ENCODE measurements at regions not wholly inside any gene's neighbourhood (a gene's known extent, or its start where the extent isn't known, plus 50 kb on each side); places are given as distances from the start of the nearest gene placed in this dataset.

- Histone ChIP-seq H3K27ac (peak overlapping the region; percentile 86), H3K9ac (ENCODE audit: insufficient read length) (no peak overlapping the region), H3K9me3 (ENCODE audit: low read depth, low read length) (no peaks in the 10 kb centered on the region), H3K4me3 (peak overlapping the region; percentile 15; the same call in 1 of the 2 replicates), H3K36me3 (ENCODE audit: insufficient read depth, low read length) (no peaks in the 10 kb centered on the region)
- peak; percentile 20 for DNase-seq (ENCODE audit: low read depth, low spot score)
- no peak for TF ChIP-seq POLR2AphosphoS5 (IDR thresholded peaks at IDR 0.05; ENCODE audit: borderline replicate concordance, low read depth, low read length)
- TF ChIP-seq EZH2 (IDR thresholded peaks at IDR 0.05): no peak
- TF ChIP-seq FOXP2 (optimal IDR thresholded peaks at IDR 0.05; ENCODE audit: control extremely low read depth, extremely low read length, insufficient read depth): no peak
Observed at GRCh38 chr2:234427081-234428061, 69.5 kb downstream of the ARL4C start.

- Histone ChIP-seq H3K27ac (no peak overlapping the region), H3K36me3 (ENCODE audit: insufficient read depth, low read length) (no peaks in the 10 kb centered on the region), H3K9me3 (ENCODE audit: low read depth, low read length) (no peaks in the 10 kb centered on the region), H3K9ac (ENCODE audit: insufficient read length) (no peak overlapping the region), H3K4me3 (no peak overlapping the region)
- no peak for TF ChIP-seq FOXP2 (optimal IDR thresholded peaks at IDR 0.05; ENCODE audit: control extremely low read depth, extremely low read length, insufficient read depth)
- no peak for TF ChIP-seq EZH2 (IDR thresholded peaks at IDR 0.05)
- no peak for DNase-seq (ENCODE audit: low read depth, low spot score)
Observed at GRCh38 chr2:234426616-234427015, 70.3 kb downstream of the ARL4C start.

GRCh38 chr2:234425639-234426603 is 71.0 kb downstream of the ARL4C start:
- H3K9me3 ChIP-seq (ENCODE audit: low read depth, low read length): no peaks in the 10 kb centered on the region
- no peak for TF ChIP-seq POLR2AphosphoS5 (IDR thresholded peaks at IDR 0.05; ENCODE audit: borderline replicate concordance, low read depth, low read length)
- no peak for TF ChIP-seq FOXP2 (optimal IDR thresholded peaks at IDR 0.05; ENCODE audit: control extremely low read depth, extremely low read length, insufficient read depth)
- no peak for TF ChIP-seq EZH2 (IDR thresholded peaks at IDR 0.05)
- H3K36me3 ChIP-seq (ENCODE audit: insufficient read depth, low read length): no peaks in the 10 kb centered on the region
- H3K27ac ChIP-seq: no peak overlapping the region
- no peak overlapping the region for H3K4me3 ChIP-seq
- no peak for DNase-seq (ENCODE audit: low read depth, low spot score)
- no peak overlapping the region for H3K9ac ChIP-seq (ENCODE audit: insufficient read length)

- H3K4me3 ChIP-seq: no peak overlapping the region
- no peaks in the 10 kb centered on the region for H3K9me3 ChIP-seq (ENCODE audit: low read depth, low read length)
- DNase-seq (ENCODE audit: low read depth, low spot score): no peak
- no peak overlapping the region for H3K9ac ChIP-seq (ENCODE audit: insufficient read length)
- H3K36me3 ChIP-seq (ENCODE audit: insufficient read depth, low read length): no peaks in the 10 kb centered on the region
- H3K27ac ChIP-seq: no peak overlapping the region
- TF ChIP-seq EZH2 (IDR thresholded peaks at IDR 0.05): no peak
- TF ChIP-seq FOXP2 (optimal IDR thresholded peaks at IDR 0.05; ENCODE audit: control extremely low read depth, extremely low read length, insufficient read depth): no peak
- no peak for TF ChIP-seq POLR2AphosphoS5 (IDR thresholded peaks at IDR 0.05; ENCODE audit: borderline replicate concordance, low read depth, low read length)
Observed at GRCh38 chr2:234423884-234424283, 73.0 kb downstream of the ARL4C start.

GRCh38 chr2:234422981-234423431 is 73.9 kb downstream of the ARL4C start:
- H3K4me3 ChIP-seq: no peak overlapping the region
- H3K27ac ChIP-seq: no peak overlapping the region
- no peak for DNase-seq (ENCODE audit: low read depth, low spot score)
- H3K36me3 ChIP-seq (ENCODE audit: insufficient read depth, low read length): no peaks in the 10 kb centered on the region
- TF ChIP-seq EZH2 (IDR thresholded peaks at IDR 0.05) (no peak), POLR2AphosphoS5 (IDR thresholded peaks at IDR 0.05; ENCODE audit: borderline replicate concordance, low read depth, low read length) (no peak), FOXP2 (optimal IDR thresholded peaks at IDR 0.05; ENCODE audit: control extremely low read depth, extremely low read length, insufficient read depth) (no peak)
- no peaks in the 10 kb centered on the region for H3K9me3 ChIP-seq (ENCODE audit: low read depth, low read length)
- no peak overlapping the region for H3K9ac ChIP-seq (ENCODE audit: insufficient read length)

GRCh38 chr2:234422273-234422732 is 74.6 kb downstream of the ARL4C start:
- Histone ChIP-seq H3K9me3 (ENCODE audit: low read depth, low read length) (no peaks in the 10 kb centered on the region), H3K27ac (no peak overlapping the region), H3K9ac (ENCODE audit: insufficient read length) (no peak overlapping the region), H3K4me3 (no peak overlapping the region), H3K36me3 (ENCODE audit: insufficient read depth, low read length) (no peaks in the 10 kb centered on the region)
- TF ChIP-seq FOXP2 (optimal IDR thresholded peaks at IDR 0.05; ENCODE audit: control extremely low read depth, extremely low read length, insufficient read depth): no peak
- TF ChIP-seq POLR2AphosphoS5 (IDR thresholded peaks at IDR 0.05; ENCODE audit: borderline replicate concordance, low read depth, low read length): no peak
- TF ChIP-seq EZH2 (IDR thresholded peaks at IDR 0.05): no peak
- DNase-seq (ENCODE audit: low read depth, low spot score): no peak

- H3K36me3 ChIP-seq (ENCODE audit: insufficient read depth, low read length): no peaks in the 10 kb centered on the region
- TF ChIP-seq POLR2AphosphoS5 (IDR thresholded peaks at IDR 0.05; ENCODE audit: borderline replicate concordance, low read depth, low read length): no peak
- TF ChIP-seq FOXP2 (optimal IDR thresholded peaks at IDR 0.05; ENCODE audit: control extremely low read depth, extremely low read length, insufficient read depth): no peak
- TF ChIP-seq EZH2 (IDR thresholded peaks at IDR 0.05): no peak
- no peak overlapping the region for H3K27ac ChIP-seq
- no peak overlapping the region for H3K4me3 ChIP-seq
- H3K9me3 ChIP-seq (ENCODE audit: low read depth, low read length): no peaks in the 10 kb centered on the region
- no peak overlapping the region for H3K9ac ChIP-seq (ENCODE audit: insufficient read length)
- no peak for DNase-seq (ENCODE audit: low read depth, low spot score)
Observed at GRCh38 chr2:234420408-234420807, 76.5 kb downstream of the ARL4C start.

- no peak overlapping the region for H3K4me3 ChIP-seq
- no peak overlapping the region for H3K27ac ChIP-seq
- no peak overlapping the region for H3K9ac ChIP-seq (ENCODE audit: insufficient read length)
- DNase-seq (ENCODE audit: low read depth, low spot score): no peak
- H3K9me3 ChIP-seq (ENCODE audit: low read depth, low read length): no peaks in the 10 kb centered on the region
- H3K36me3 ChIP-seq (ENCODE audit: insufficient read depth, low read length): no peaks in the 10 kb centered on the region
- no peak for TF ChIP-seq POLR2AphosphoS5 (IDR thresholded peaks at IDR 0.05; ENCODE audit: borderline replicate concordance, low read depth, low read length)
- TF ChIP-seq FOXP2 (optimal IDR thresholded peaks at IDR 0.05; ENCODE audit: control extremely low read depth, extremely low read length, insufficient read depth): no peak
- TF ChIP-seq EZH2 (IDR thresholded peaks at IDR 0.05): no peak
Observed at GRCh38 chr2:234419726-234420125, 77.2 kb downstream of the ARL4C start.
